ENCODE measurements at regions not wholly inside any gene's neighbourhood (a gene's known extent, or its start where the extent isn't known, plus 50 kb on each side); places are given as distances from the start of the nearest gene placed in this dataset.
A peak's percentile ranks its signal among the peaks of the same experiment; 100 is the strongest.

- Histone ChIP-seq H3K4me1 (ENCODE audit: insufficient read depth) (no peaks in the 10 kb centered on the region), H3K27me3 (ENCODE audit: insufficient read depth) (no peaks in the 10 kb centered on the region)
- ATAC-seq = no peak
Measured at GRCh38 chr2:222136106-222136630, 162.6 kb downstream of the PAX3 start.

More at GRCh38 chr2:222136106-222136630, 162.6 kb downstream of the PAX3 start:
- H3K4me3 ChIP-seq = no peak overlapping the region
- no peaks in the 10 kb centered on the region for H3K36me3 ChIP-seq (ENCODE audit: insufficient read depth)
- no peak for TF ChIP-seq ZNF462 (CRISPR knock-in tag; IDR thresholded peaks at IDR 0.05)
- no peak for TF ChIP-seq EZH2 (IDR thresholded peaks at IDR 0.05; ENCODE audit: low read depth, unreplicated experiment)
- TF ChIP-seq ETS1 (IDR thresholded peaks at IDR 0.05) = no peak
- no peak for TF ChIP-seq ZNF331 (CRISPR knock-in tag; IDR thresholded peaks at IDR 0.05; ENCODE audit: low read depth)
- no peak for TF ChIP-seq JUNB (IDR thresholded peaks at IDR 0.05; ENCODE audit: unreplicated experiment)
- TF ChIP-seq ZNF114 (CRISPR knock-in tag; IDR thresholded peaks at IDR 0.05) = no peak
- no peak for TF ChIP-seq EZH2phosphoT487 (IDR thresholded peaks at IDR 0.05; ENCODE audit: unreplicated experiment)
- TF ChIP-seq CTCF (conservative IDR thresholded peaks at IDR 0.05; ENCODE audit: low read depth in 2 of 2) = no peak
- TF ChIP-seq CREB1 (CRISPR knock-in tag; IDR thresholded peaks at IDR 0.05; ENCODE audit: low read depth) = no peak
- no peak for TF ChIP-seq STAT1 (IDR thresholded peaks at IDR 0.05; ENCODE audit: unreplicated experiment)
- TF ChIP-seq POLR2AphosphoS5 (IDR thresholded peaks at IDR 0.05; ENCODE audit: low read depth) = no peak
- TF ChIP-seq REST (IDR thresholded peaks at IDR 0.05; ENCODE audit: unreplicated experiment) = no peak
- TF ChIP-seq NANOG (IDR thresholded peaks at IDR 0.05; ENCODE audit: borderline replicate concordance) = no peak
- H3K79me2 ChIP-seq (replicated peaks; ENCODE audit: insufficient read depth) = no peaks in the 10 kb centered on the region
- H3K36me3 Mint-ChIP-seq (ENCODE audit: low read depth) = no peaks in the 10 kb centered on the region
- H3F3A ChIP-seq (replicated peaks; ENCODE audit: low read depth) = no peaks in the 10 kb centered on the region
- no peaks in the 10 kb centered on the region; the same call in 1 of the 2 replicates for H3K9me2 ChIP-seq (ENCODE audit: insufficient read depth)
- H3K27ac Mint-ChIP-seq = no peak overlapping the region
- peaks cover 3% of the 10 kb centered on the region; the same call in 1 of the 3 replicates for H3K4me1 Mint-ChIP-seq
- H3K27me3 Mint-ChIP-seq (ENCODE audit: insufficient read depth, low read depth, poor library complexity) = peaks cover 3% of the 10 kb centered on the region
- no peak overlapping the region for H3K4me2 ChIP-seq
- H3K27ac ChIP-seq (ENCODE audit: low read depth) = no peak overlapping the region
- no peak overlapping the region for H2AFZ ChIP-seq
- H3K9me3 Mint-ChIP-seq = no peaks in the 10 kb centered on the region; the same call in 2 of the 3 replicates
- H3K4me3 Mint-ChIP-seq = no peak overlapping the region
- peak; percentile 6 for DNase-seq (ENCODE audit: low spot score)
- H4K20me1 ChIP-seq (replicated peaks; ENCODE audit: insufficient read depth) = no peaks in the 10 kb centered on the region
